Islet of Langerhans (tissue), 1 donor: ENCODE measurements at regions not wholly inside any gene's neighbourhood (a gene's known extent, or its start where the extent isn't known, plus 50 kb on each side); places are given as distances from the start of the nearest gene placed in this dataset.

ENCODE experiments used
- FAIRE-seq: peaks from one replicate; lab custom pipeline; 2011; peaks lifted over from hg19 to GRCh38; lab: Jason Lieb, UNC

DNA sequence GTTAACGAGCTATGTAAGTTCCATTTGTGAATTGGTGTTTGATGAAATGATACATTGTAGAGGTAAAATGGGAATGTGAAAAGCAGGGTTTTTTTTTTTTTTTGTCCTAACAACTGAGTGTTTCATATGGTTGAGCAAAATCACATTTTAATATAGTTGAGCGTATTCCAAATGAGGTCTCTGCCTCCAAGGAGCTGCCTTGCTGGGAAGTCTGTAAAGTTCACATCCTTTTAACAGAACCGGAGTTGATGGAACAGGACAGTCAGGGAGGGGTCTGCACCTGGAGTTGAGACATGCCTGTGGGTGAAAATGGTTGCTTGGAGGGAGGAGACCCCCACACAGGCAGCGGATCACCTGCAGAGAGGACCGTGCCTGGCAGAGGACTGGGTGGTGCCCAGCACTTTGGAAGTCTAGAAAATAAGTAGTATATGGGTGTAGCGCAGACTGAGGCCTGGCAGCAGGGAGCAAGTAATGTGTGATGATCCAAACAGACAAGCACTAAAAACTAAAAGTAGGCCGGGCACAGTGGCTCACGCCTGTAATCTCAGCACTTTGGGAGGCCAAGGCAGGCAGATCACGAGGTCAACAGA lies 75.2 kb upstream of the UBAC2 start:
- FAIRE-seq: no peak

DNA sequence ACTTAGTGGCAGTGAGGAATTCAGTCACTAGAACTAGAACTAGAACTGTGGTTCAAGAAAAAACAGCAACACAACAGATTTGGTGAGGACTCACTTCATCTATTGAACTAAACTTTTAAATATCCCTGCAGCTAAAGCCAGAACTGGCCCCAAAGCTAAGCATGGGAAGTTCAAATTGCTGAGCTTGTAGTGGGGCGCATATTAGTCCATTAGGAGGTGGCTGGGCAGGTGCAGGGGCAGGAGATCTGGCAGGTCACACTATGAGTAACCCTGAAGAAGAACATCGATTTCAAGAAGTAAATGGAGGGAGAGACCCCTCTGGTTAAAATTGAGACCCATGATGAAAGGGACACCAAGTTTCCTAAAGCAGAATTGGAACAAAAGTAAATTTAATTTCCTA lies 73.8 kb upstream of the UBAC2 start:
- FAIRE-seq: no peak

DNA sequence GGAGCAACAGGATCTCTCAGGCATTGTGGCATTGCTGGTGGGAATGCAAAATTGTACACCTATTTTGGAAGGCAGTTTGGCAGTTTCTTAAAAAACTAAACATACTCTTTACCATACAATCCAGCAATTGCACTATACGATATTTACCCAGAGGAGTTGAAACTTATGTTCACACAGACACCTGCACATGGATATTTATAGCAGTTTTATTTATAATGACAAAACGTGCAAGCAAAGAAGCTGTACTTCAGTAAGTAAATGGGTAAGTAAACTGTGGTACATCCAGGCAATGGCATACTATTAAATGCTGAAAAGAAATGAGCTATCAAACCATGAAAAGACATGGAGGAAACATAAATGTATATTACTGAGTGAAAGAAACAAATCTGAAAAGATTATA lies 71.6 kb upstream of the UBAC2 start:
- FAIRE-seq: no peak

DNA sequence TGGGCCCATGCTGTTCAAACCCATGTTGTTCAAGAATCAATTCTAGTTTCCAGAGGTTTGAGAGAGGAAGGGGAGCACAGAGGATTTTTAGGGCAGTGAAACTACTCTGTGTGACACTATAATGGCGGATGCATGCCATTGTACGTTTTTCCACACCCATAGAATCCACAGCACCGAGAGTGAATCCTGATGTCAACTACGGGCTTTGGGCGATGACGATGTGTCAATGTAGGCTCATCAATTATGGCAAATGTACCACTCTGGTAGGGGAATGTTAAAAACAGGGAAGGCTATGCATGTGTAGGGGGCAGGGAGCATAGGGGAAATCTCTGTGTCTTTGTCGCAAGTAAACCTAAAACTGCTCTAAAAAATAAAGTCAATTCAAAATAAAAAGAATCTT lies 70.7 kb upstream of the UBAC2 start:
- FAIRE-seq: no peak

DNA sequence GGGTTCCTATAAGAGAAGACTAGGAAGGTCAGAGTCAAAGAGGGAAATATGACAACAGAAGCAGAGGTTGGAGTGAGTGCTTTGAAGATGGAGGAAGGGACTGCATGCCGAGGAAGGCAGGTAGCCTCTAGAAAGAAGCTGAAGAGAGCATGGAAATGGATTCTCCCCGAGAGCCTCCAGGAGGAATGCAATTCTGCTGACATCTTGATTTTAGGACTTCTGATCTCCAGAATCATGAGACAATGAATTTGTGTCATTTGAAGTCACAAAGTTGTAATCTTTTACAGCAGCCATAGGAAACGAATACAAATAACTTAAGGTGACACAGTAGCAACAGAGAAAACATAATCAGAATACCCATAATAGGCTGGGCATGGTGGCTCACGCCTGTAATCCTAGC lies 69.2 kb upstream of the UBAC2 start:
- FAIRE-seq: no peak

DNA sequence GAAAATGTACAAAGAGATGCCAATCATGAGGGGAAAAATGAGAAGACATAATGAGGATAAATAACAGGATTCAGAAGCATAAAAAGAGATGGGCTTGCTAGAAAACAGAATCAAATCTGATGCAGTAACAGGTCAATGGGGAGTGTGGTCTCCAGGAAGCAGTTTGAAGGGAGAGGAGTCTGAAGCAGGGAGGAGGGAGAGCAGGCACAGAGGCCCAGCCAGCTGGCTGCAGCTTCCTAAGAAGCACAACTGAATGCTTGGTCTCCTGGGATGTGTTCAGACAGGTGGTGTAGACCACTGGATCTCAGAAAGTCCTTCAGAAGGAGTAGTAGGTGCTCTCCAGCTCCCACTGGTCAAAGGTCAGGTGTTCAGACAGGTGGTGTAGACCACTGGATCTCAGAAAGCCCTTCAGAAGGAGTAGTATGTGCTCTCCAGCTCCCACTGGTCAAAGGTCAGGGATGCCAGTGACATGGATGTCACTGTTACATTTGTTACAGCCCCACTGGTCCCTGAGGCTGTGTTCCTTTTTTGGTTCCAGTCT lies 68.3 kb upstream of the UBAC2 start:
- FAIRE-seq: no peak

DNA sequence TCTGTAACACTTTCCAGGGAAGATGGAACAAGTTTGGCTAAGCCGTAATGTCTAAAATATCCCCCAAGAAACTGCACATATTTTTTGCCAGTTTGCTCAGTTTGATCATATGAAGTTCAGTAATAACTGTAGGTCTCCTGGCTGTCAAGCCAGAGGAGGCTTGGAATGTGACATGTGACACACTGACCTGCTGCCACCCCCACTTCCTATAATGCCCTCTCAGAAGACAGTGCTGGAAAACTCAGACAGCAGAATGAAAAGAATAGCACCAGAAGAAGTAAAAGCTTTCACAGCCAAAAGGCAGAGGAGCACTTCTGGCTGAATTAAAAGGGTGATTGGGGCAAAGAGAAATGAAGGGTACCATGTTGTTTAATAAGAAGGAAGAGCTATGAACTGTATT lies 67.4 kb upstream of the UBAC2 start:
- no peak for FAIRE-seq

DNA sequence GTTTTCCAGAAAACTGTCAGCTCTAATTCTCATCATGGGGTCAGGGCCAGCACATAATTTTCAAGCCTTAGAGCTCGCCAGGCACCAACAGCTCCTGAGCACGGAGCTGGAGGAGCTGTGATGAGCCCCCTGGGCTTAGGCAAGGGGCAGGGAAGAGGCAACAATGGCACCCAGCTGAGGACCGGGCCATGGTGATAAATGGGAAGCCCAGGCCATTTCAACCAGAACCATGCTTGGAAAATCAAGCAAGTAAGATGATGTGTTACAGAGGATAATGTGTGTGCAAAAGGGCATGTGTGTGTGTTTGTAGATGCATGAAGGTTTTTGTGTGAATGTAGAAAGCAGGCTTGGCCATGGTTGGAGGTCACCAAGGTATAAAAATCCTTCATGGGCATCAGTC lies 66.8 kb upstream of the UBAC2 start:
- no peak for FAIRE-seq

DNA sequence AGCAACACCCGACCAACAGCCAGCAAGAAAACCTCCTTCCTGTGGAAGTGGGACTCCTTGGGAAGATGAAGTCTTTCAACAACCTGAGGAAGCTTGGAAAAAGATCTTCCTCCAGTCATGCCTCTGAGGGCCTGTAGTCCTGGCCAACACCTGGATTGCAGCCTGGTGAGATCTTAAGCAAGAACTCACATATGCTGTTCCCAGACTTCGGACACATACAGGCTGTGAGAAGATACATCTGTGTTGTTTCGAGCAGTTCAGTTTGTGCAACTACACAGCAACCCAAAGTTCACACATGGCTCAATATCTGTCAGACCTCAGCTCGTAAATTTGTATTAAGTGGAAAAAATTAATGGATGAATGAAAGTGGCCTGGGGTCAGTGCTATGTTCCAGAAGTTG lies 65.1 kb upstream of the UBAC2 start:
- no peak for FAIRE-seq

DNA sequence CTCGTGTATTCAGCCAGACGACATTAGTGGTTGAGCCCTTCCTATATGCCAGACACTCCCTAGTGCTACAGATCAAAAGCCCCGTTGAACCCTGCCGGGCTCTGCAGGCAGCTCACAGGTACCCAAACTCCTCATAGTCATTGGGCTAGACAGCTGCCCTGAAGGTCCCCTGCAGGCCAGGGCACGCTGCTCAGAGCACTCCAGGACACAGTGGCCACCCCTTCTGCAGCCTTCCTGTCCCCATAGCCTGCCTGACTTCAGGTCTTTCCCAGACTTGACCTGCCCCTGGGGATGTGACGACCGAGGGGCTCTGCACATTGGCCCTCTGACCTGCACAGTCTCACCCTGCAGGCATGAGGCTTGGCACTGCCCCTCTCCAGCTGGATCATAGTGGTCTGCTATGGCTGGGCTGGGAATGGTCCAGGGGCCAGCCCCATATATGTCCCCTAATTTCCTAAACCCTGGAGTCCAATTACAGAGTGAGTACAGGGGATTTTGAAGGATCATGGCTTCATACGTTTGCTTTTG lies 64.2 kb upstream of the UBAC2 start:
- FAIRE-seq: no peak

DNA sequence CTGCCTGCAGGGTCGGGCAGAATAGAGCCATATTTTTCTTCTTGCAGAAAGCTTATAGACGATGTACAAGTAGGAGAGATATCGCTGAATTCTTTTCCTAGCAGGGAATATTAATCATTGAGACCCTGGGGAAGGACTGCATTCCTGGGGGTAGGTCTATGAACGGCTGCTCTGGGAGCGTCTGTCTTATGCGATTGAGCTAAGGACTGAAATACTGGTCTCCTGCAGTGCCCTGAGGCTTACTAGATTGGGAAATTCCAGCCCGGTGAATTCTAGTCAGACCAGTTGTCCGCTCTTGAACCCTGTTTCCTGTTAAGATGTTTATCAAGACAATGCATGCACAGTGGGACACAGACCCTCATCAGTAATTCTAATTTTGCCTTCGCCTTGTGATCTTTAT lies 59.8 kb upstream of the UBAC2 start:
- no peak for FAIRE-seq

DNA sequence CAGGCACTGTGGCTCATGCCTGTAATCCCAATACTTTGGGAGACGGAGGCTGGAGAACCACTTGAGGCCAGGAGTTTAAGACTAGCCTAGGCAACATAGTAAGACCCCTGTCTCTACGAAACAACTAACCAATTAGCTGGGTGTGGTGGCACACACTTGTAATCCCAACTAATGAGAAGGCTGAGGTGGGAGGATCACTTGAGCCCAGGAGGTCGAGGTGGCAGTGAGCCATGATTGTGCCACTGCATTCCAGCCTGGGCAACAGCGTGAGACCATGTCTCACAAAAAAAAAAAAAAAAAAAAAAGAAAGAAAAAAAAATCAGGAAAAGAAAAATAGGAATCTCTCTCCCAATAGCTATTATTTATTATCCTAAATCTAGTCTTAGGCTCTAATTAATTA lies 56.8 kb upstream of the UBAC2 start:
- no peak for FAIRE-seq

DNA sequence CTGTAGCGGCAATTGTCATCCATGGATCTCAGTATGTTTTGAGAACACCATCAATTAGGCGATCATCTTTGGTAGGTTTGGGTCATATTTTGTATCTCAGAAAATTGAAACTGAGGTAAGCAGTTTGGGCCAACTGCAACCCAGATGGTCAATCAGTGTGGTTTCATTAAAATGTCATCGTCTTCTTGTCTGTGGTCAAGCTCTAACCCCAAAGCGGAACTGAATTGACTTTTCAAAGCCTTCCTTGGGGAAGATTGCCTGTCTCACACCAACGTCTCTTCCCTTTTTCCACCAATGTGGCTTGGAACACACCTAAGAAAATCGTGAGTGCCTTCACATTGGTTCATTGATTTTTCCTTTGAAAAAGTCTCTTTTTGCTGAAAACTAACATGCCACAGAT lies 56.3 kb upstream of the UBAC2 start:
- FAIRE-seq: no peak

DNA sequence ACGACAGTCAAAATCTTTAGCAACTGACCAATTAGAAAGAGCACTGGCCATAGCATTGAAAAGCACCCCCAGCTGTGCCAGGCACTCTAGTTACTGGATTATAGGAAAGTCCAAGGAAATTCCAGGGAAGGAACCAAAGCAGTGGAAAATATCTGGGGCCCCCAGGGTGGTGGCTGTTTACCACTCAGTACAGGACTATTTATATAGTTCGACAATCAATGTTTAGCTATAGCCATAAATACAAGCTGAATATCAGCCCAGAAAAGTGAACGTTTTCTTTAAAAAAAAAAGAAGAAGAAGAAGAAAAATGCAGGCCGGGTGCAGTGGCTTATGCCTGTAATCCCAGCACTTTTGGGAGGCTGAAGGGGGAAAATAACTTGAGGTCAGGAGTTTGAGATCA lies 55.2 kb upstream of the UBAC2 start:
- FAIRE-seq: no peak

DNA sequence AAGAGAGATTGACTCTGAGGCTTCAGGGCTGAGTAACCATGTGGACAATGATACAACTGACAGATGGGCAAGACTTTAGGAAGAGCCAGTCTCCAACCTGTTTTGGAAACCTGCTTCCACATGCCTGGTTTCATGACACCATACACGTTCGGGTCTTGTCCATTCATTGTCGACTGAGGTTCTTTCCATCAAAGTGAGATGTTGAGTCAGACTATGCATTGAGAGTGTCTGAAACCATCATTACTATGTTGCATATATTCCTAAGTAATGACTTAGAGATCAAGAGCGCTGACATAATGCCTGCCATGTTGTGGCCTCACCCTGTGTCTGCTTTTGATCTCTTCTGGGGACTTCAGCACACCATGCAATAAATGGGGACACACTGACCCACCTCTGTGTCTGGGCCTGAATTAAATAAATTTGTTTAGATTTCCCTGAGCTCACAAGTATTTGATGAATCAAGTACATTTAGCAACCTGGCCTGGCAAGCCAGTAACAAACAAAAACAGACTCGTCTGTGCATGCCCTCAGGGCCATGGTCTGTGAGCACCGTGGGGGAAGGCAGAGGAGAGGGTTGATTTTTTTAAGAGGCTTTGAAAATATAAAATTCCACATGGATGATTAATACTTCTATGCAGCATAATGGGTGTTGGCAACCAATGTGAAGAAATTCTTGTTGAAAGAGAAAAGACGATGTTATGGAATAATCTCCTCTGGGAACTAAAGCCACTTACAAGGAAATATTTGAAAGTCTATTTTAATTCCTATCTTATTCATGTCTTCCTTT lies 49.9 kb upstream of the UBAC2 start:
- no peak for FAIRE-seq
